C1 segment of cervical spinal cord (tissue), 14 donors: ENCODE measurements at regions not wholly inside any gene's neighbourhood (a gene's known extent, or its start where the extent isn't known, plus 50 kb on each side); places are given as distances from the start of the nearest gene placed in this dataset.

Source experiments
- DNase-seq, 14 donors: peaks; one replicate each; lab custom pipeline; 2025; lab: John Stamatoyannopoulos, UW

GRCh38 chr12:77130193-77130592, 64.8 kb upstream of the E2F7 start:
- no peak for DNase-seq

- DNase-seq: no peak
Measured at GRCh38 chr12:77124767-77125166, 59.4 kb upstream of the E2F7 start.

DNA sequence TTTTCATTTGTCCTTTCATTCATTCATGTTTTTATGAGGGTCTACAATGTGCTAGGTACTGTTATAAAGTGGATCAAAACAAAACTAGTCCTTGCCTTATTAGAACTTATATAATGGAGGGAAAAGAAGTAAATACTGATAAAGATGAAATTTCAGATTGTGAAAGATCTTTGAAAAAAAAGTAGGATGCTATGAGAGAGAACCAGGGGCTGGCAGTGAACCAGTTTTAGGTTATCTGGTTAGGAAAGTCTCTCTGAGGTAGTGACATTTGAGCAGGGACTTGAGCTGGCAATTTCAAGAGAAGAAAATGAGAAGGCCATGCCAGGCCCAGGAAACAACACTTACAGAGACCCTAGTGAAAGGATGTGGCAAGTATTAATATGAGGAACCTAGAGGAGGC, 57.3 kb upstream of the E2F7 start:
- DNase-seq: no peak

GRCh38 chr12:77122236-77122635, 56.9 kb upstream of the E2F7 start:
- no peak for DNase-seq

DNA sequence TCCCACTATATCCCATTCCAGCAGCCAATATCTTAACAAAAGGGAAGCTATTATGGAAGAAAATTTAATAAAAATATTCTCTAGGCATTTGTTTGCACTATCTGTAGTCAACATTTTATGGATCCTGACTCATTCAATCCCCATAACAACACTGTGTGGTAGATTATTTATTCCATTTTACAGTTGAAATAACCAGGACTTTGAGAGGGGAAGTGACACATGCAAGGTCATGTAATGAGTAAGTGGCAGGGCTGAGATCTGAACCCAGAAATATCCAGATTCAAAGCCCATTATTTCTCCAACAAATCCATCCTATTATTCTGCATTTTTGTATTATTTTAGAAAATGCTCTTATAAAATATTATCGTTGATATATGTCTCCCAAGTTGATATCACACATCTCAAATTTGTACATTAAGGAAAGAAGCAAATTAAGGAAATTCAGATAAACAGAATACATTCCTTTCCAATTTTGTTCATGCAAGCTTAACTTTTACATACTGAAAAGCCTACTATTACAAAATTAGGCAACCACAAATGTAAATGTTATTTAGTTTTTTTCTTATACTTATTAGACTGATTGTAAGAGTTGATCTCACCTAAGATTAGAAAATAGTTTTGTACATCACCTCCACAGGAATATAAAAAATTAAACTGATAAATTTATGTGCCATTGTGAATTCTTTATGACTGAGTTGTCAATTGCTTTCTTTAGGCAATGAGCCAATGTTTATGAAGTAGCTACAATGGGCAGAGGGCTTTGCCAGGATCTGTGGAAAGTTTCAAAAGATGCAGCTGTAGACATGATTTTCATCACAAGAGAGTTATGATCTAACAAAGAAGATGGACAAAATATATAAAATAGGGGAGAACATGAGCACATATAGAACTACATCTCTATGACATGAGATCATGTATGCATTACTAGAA, 55.1 kb upstream of the E2F7 start:
- DNase-seq: no peak

DNA sequence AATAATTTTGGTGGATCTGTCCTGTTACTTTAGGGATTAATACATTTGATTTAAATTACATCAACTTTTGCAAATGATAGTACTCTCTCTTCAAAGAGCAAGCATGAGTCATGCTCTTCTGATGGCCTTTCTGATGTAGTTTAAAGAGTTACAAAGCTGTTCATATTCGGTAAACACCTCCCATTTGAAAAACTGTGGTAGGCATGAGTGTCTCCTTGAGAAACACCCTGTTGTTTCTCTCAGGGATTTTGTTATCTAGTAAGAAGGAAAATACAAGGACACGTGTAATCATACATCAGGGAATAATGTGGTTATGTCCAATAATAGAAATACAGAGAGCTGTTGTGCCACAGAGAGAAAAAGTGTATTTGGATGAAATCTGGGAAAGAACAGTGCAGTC, 53.3 kb upstream of the E2F7 start:
- DNase-seq: no peak

- no peak for DNase-seq
Measured at GRCh38 chr12:77116277-77116676, 50.9 kb upstream of the E2F7 start.

DNA sequence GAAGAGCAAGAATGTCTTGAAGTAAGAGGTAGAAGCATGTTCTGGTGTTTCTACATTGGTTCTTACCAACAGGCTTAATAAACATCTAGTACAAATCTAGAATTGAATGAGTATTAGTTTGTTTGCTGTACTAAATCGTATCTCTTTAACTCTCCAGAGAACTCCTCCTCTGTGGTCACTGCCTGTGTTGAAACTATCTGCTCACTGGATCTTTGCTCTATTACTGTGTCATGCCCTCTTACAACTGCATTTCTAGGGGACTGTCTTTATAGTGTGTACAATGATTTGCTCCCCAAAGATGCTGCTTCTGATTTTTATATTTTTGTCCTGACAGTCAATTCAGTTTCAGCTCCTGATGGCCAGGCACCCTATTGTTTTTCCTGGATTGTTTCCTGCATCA, 50.1 kb upstream of the E2F7 start:
- DNase-seq: no peak
